ENCODE measurements at regions not wholly inside any gene's neighbourhood (a gene's known extent, or its start where the extent isn't known, plus 50 kb on each side); places are given as distances from the start of the nearest gene placed in this dataset.

DNA sequence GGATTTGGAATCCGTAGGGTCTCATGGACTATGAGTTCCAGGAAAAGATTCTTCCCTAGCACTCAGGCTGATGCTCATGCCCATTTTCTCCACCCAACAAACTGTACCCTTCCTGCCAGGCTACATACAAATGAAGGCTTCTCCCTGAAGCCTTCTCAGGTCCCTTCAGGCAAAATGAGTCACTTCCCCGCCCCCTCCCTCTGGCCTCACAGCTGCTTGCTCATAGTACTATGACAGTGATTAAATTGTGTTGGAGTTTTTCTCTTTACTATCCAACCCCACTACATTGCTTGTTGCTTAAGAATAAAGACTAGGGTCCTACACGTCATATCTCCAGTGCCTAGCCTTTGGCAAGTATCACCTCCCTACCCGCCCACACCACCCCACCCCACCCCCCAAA, 207.6 kb upstream of the NFIA start:
- TF ChIP-seq CTCF (IDR thresholded peaks at IDR 0.05) (no peak), POLR2AphosphoS5 (IDR thresholded peaks at IDR 0.05) (no peak), POLR2A (IDR thresholded peaks at IDR 0.05) (no peak)
